Esophagus muscularis mucosa (tissue), 4 donors: ENCODE measurements at regions not wholly inside any gene's neighbourhood (a gene's known extent, or its start where the extent isn't known, plus 50 kb on each side); places are given as distances from the start of the nearest gene placed in this dataset.

Experiments used
- DNase-seq: peaks from one replicate; pipeline ENCODE4 v3.0.0-alpha.2; 2017; ENCODE audit errors: extremely low spot score
- H3K27ac ChIP-seq, 4 donors: fragments of 200-600 bp; sonication (generic); replicated peaks in 1 of 4; 1 replicate in 3 of 4; 2 replicates in 1 of 4; pipeline ENCODE4 v1.5.1; 2016 to 2019; ENCODE audit warnings: mild to moderate bottlenecking in 1 of 4
- H3K27me3 ChIP-seq, 4 donors: fragments of 200-600 bp; sonication (generic); one replicate each; pipeline versions ENCODE4 v1.5.1 to v1.6.0; 2016 to 2019
- H3K36me3 ChIP-seq, 4 donors: fragments of 200-600 bp; sonication (generic); one replicate each; pipeline ENCODE4 v1.5.1; 2016 to 2019
- H3K4me1 ChIP-seq, 4 donors: fragments of 200-600 bp; sonication (generic); one replicate each; pipeline ENCODE4 v1.5.1; 2016 to 2019
- H3K4me3 ChIP-seq, 4 donors: fragments of 200-600 bp; sonication (generic); 1 replicate in 2 of 4; 2 replicates in 2 of 4; pipeline ENCODE4 v1.5.1; 2016 to 2019; ENCODE audit warnings: mild to moderate bottlenecking in 4 of 4, moderate library complexity in 1 of 4
- H3K9me3 ChIP-seq, 4 donors: fragments of 200-600 bp; sonication (generic); 1 replicate in 3 of 4; 2 replicates in 1 of 4; pipeline ENCODE4 v1.5.1; 2016 to 2019
- EP300 ChIP-seq: sonication (generic); formaldehyde crosslinking; IDR thresholded peaks from one replicate; pipeline ENCODE4 v1.6.1; 2017; ENCODE audit warnings: antibody characterized with exemption
- POLR2A ChIP-seq: fragments of 450-650 bp; IDR thresholded peaks from one replicate; pipeline ENCODE4 v1.6.1; 2017; ENCODE audit warnings: antibody characterized with exemption, moderate library complexity, mild to moderate bottlenecking, low read depth
- POLR2AphosphoS5 ChIP-seq, 2 donors: sonication (generic); formaldehyde crosslinking; IDR thresholded peaks; one replicate each; pipeline ENCODE4 v1.6.1; 2017; ENCODE audit warnings: antibody characterized with exemption in 2 of 2
- WGBS: methylation state at CpG from one replicate; pipeline ENCODE4 v1.1.5; 2018; 5-methylcytosine and 5-hydroxymethylcytosine counted together
- intact Hi-C: fragments of 100-400 bp; cut with DNase I; formaldehyde crosslinking; loops from one replicate; pipeline ENCODE4 v1.15.1; 2023
- TF ChIP-seq, protein P1 (sequence below), 3 experiments: fragments of 200-600 bp in 2 of 3; fragments of 450-650 bp in 1 of 3; sonication (generic) in 2 of 3; IDR thresholded peaks; one replicate each; pipeline ENCODE4 v1.5.1; 2017 to 2019; ENCODE audit warnings: antibody characterized with exemption in 3 of 3, mild to moderate bottlenecking in 2 of 3, moderate library complexity in 1 of 3

- no peak for TF ChIP-seq POLR2A
- TF ChIP-seq, protein P1, sequence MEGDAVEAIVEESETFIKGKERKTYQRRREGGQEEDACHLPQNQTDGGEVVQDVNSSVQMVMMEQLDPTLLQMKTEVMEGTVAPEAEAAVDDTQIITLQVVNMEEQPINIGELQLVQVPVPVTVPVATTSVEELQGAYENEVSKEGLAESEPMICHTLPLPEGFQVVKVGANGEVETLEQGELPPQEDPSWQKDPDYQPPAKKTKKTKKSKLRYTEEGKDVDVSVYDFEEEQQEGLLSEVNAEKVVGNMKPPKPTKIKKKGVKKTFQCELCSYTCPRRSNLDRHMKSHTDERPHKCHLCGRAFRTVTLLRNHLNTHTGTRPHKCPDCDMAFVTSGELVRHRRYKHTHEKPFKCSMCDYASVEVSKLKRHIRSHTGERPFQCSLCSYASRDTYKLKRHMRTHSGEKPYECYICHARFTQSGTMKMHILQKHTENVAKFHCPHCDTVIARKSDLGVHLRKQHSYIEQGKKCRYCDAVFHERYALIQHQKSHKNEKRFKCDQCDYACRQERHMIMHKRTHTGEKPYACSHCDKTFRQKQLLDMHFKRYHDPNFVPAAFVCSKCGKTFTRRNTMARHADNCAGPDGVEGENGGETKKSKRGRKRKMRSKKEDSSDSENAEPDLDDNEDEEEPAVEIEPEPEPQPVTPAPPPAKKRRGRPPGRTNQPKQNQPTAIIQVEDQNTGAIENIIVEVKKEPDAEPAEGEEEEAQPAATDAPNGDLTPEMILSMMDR (IDR thresholded peaks at IDR 0.05) = no peak
- no peak for TF ChIP-seq EP300
- no peak for TF ChIP-seq POLR2AphosphoS5 (IDR thresholded peaks at IDR 0.05)
- H3K4me3 ChIP-seq = no peak overlapping the region
- WGBS = 78% methylated on average over 7 of the region's 7 CpGs
- no peaks in the 10 kb centered on the region for H3K27me3 ChIP-seq
- H3K27ac ChIP-seq = no peak overlapping the region
- DNase-seq = no peak
- intact Hi-C loops = no loop called here
- H3K9me3 ChIP-seq = no peaks in the 10 kb centered on the region
- H3K4me1 ChIP-seq = no peaks in the 10 kb centered on the region
- no peaks in the 10 kb centered on the region for H3K36me3 ChIP-seq
These were observed 990.4 kb upstream of the CADM2 start for GRCh38 chr3:83968356-83968755.

- Histone ChIP-seq H3K36me3 (no peaks in the 10 kb centered on the region), H3K9me3 (no peaks in the 10 kb centered on the region), H3K27ac (no peak overlapping the region), H3K4me1 (no peaks in the 10 kb centered on the region), H3K4me3 (no peak overlapping the region), H3K27me3 (no peaks in the 10 kb centered on the region)
- 81% methylated on average over 1 of the region's 1 CpG for WGBS
- TF ChIP-seq POLR2A (no peak), EP300 (no peak), POLR2AphosphoS5 (IDR thresholded peaks at IDR 0.05) (no peak)
- TF ChIP-seq, protein P1 (IDR thresholded peaks at IDR 0.05) = no peak
- no peak for DNase-seq
- intact Hi-C loops = no loop called here
These were observed 987.1 kb upstream of the CADM2 start for GRCh38 chr3:83971666-83972065.

DNA sequence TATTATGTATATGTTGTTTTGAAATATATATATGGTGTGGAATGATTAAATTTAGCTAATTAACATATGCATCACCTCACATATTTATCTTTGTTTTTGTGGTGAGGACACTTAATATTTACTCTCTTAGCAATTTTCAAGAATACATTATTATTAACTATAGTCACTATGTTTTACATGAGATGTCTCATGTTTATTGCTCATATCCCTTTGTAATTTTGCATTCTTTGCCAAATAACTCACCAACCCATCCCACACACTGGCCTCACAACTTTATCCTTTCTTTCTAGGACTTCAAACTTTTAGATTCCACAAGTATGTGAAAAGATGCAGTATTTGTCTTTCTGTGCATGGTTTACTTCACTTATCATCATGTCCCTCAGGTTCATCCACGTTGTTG, 950.2 kb upstream of the CADM2 start:
- Histone ChIP-seq H3K27ac (no peak overlapping the region), H3K9me3 (peaks cover 0 to 5% (median 0%) of the 10 kb centered on the region in 4 donors), H3K27me3 (no peaks in the 10 kb centered on the region), H3K36me3 (no peaks in the 10 kb centered on the region), H3K4me1 (no peaks in the 10 kb centered on the region), H3K4me3 (no peak overlapping the region)
- intact Hi-C loops = no loop called here
- TF ChIP-seq, protein P1 (IDR thresholded peaks at IDR 0.05) = no peak
- TF ChIP-seq POLR2A = no peak
- TF ChIP-seq POLR2AphosphoS5 (IDR thresholded peaks at IDR 0.05) = no peak
- TF ChIP-seq EP300 = no peak
- no peak for DNase-seq
- WGBS = 54% methylated on average over 1 of the region's 1 CpG

DNA sequence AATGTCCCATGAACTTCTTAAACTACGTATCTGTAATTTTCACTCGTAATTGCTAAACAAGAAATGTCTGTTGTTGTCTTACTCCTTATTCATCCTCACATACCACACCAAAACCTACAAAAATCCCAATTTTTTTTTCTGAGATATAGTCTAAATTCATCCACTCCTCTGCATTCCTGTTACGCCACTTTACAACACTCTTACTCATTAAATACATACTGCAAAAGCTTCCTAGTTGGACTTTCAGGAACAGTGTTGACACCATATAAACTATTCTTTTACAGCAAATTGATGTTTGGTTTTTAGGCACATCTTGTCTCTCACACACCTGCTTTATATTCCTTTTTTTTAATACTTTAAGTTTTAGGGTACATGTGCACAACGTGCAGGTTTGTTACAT, 934.9 kb upstream of the CADM2 start:
- TF ChIP-seq POLR2AphosphoS5 (IDR thresholded peaks at IDR 0.05) (no peak), EP300 (no peak), POLR2A (no peak)
- TF ChIP-seq, protein P1 (IDR thresholded peaks at IDR 0.05) = no peak
- Histone ChIP-seq H3K27me3 (no peaks in the 10 kb centered on the region), H3K36me3 (no peaks in the 10 kb centered on the region), H3K4me3 (no peak overlapping the region), H3K4me1 (no peaks in the 10 kb centered on the region), H3K27ac (no peak overlapping the region), H3K9me3 (no peaks in the 10 kb centered on the region)
- 84% methylated on average over 4 of the region's 4 CpGs for WGBS
- intact Hi-C loops = no loop called here
- no peak for DNase-seq

DNA sequence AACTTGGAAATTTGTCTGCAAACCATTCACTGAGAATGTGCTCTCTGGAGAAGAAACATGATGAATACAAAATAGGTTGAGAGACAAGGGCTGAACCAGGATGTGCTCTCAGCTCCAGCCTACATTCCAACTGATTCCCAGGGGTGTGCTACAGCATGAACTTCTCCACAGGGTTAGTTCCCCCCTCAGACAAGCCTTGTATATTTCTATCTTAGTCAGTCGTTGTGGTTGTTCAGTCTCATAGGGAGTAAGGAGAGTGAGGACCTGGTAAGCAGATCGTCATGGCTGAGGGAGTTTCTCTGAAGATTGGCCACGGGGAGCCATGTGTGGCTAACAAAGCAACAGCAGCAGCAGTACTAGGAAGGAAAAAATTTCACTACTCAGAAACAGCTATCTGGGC, 919.7 kb upstream of the CADM2 start:
- no peak for DNase-seq
- 62% methylated on average over 3 of the region's 3 CpGs for WGBS
- Histone ChIP-seq H3K4me3 (no peak overlapping the region), H3K4me1 (no peaks in the 10 kb centered on the region), H3K9me3 (peaks cover 0 to 17% (median 3%) of the 10 kb centered on the region in 4 donors), H3K27me3 (no peaks in the 10 kb centered on the region), H3K27ac (no peak overlapping the region), H3K36me3 (no peaks in the 10 kb centered on the region)
- TF ChIP-seq POLR2AphosphoS5 (IDR thresholded peaks at IDR 0.05) (no peak), POLR2A (no peak), EP300 (no peak)
- TF ChIP-seq, protein P1 (IDR thresholded peaks at IDR 0.05) = no peak
- intact Hi-C loops = no loop called here
